Duodenal mucosa (tissue), 2 donors: ENCODE measurements at regions not wholly inside any gene's neighbourhood (a gene's known extent, or its start where the extent isn't known, plus 50 kb on each side); places are given as distances from the start of the nearest gene placed in this dataset.

Experiments
- H3K27ac ChIP-seq: one replicate; pipeline ENCODE4 v1.7.0; 2013; ENCODE audit warnings: low read depth, low read length
- H3K27me3 ChIP-seq, 2 donors: one replicate each; pipeline ENCODE4 v1.7.0; 2013; ENCODE audit warnings: low read length in 2 of 2, control low read depth in 1 of 2; ENCODE audit not compliant: insufficient read depth in 2 of 2, control insufficient read depth in 1 of 2
- H3K36me3 ChIP-seq, 2 donors: one replicate each; pipeline ENCODE4 v1.7.0; 2013; ENCODE audit warnings: low read length in 2 of 2, control low read depth in 1 of 2; ENCODE audit not compliant: insufficient read depth in 2 of 2, control insufficient read depth in 1 of 2
- H3K4me1 ChIP-seq, 2 donors: one replicate each; pipeline ENCODE4 v1.7.0; 2013; ENCODE audit warnings: low read length in 2 of 2, control low read depth in 1 of 2; ENCODE audit not compliant: insufficient read depth in 2 of 2, control insufficient read depth in 1 of 2
- H3K4me3 ChIP-seq, 2 donors: one replicate each; pipeline ENCODE4 v1.7.0; 2013; ENCODE audit warnings: low read length in 2 of 2, low read depth in 1 of 2
- H3K9ac ChIP-seq, 2 donors: one replicate each; pipeline ENCODE4 v1.7.0; 2013; ENCODE audit warnings: low read length in 2 of 2, low read depth in 1 of 2
- H3K9me3 ChIP-seq, 2 donors: one replicate each; pipeline ENCODE4 v1.7.0; 2013; ENCODE audit warnings: low read length in 2 of 2, control low read depth in 1 of 2; ENCODE audit not compliant: control insufficient read depth in 1 of 2

GRCh38 chr11:112584672-112585071 lies 324.0 kb upstream of the PLET1 start:
- no peaks in the 10 kb centered on the region for H3K36me3 ChIP-seq
- H3K4me3 ChIP-seq = no peak overlapping the region
- no peaks in the 10 kb centered on the region for H3K4me1 ChIP-seq
- no peaks in the 10 kb centered on the region for H3K9me3 ChIP-seq
- no peak overlapping the region for H3K9ac ChIP-seq
- H3K27ac ChIP-seq = no peak overlapping the region
- H3K27me3 ChIP-seq = no peaks in the 10 kb centered on the region

DNA sequence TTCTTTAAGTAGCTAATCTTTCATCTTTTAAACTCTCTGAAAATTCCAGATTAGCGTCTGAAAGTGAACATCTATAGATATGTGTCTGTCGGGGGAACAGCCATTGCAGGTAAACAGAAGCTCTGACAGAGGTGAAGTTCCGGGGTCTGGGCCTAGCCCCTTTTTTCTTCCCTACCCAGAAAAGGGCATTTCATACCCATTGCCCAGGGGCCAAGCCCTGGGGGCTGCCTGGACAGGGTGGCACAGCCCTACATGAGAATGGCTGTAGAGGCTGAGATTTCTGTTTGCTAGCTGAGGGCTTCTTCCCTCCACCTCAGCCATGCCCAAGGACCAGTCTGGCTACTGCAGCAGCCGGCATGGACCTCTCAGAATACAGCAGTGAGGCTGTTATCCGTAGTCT lies 327.0 kb upstream of the PLET1 start:
- no peak overlapping the region for H3K9ac ChIP-seq
- H3K36me3 ChIP-seq = no peaks in the 10 kb centered on the region

GRCh38 chr11:112588252-112588694 lies 327.6 kb upstream of the PLET1 start:
- no peaks in the 10 kb centered on the region for H3K4me1 ChIP-seq
- H3K9me3 ChIP-seq = no peaks in the 10 kb centered on the region
- H3K9ac ChIP-seq = no peak overlapping the region
- H3K27ac ChIP-seq = no peak overlapping the region
- H3K27me3 ChIP-seq = no peaks in the 10 kb centered on the region
- H3K36me3 ChIP-seq = no peaks in the 10 kb centered on the region
- H3K4me3 ChIP-seq = no peak overlapping the region

More for the DNA sequence above, 327.0 kb upstream of the PLET1 start:
- Histone ChIP-seq H3K27me3 (no peaks in the 10 kb centered on the region), H3K27ac (no peak overlapping the region), H3K4me3 (no peak overlapping the region), H3K4me1 (no peaks in the 10 kb centered on the region), H3K9me3 (no peaks in the 10 kb centered on the region)

DNA sequence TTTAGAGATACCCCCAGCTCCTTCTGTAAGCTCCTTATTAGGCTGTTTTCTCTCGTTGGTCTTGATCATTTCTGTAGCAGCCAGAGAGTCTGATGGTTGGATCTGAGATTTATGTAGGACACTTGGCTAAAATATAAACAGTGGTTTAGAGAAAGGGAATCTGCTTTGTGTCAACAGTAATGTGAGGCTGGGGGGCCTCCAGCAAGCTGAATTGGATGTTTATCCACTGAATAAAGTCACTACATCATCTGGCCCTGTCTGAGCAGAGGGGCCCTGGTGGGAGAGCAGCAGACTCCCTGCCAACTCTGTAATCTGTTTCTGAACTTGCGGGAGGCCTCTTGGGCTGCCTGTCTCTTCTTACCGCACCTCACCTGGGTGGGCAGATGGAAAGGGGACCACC lies 328.5 kb upstream of the PLET1 start:
- Histone ChIP-seq H3K9ac (no peak overlapping the region), H3K4me3 (no peak overlapping the region), H3K27me3 (no peaks in the 10 kb centered on the region), H3K27ac (no peak overlapping the region), H3K9me3 (no peaks in the 10 kb centered on the region), H3K36me3 (no peaks in the 10 kb centered on the region), H3K4me1 (no peaks in the 10 kb centered on the region)

- Histone ChIP-seq H3K4me1 (no peaks in the 10 kb centered on the region), H3K9ac (no peak overlapping the region), H3K27ac (no peak overlapping the region), H3K36me3 (no peaks in the 10 kb centered on the region), H3K27me3 (no peaks in the 10 kb centered on the region), H3K9me3 (no peaks in the 10 kb centered on the region), H3K4me3 (no peak overlapping the region)
Measured at GRCh38 chr11:112590764-112591163, 330.1 kb upstream of the PLET1 start.

DNA sequence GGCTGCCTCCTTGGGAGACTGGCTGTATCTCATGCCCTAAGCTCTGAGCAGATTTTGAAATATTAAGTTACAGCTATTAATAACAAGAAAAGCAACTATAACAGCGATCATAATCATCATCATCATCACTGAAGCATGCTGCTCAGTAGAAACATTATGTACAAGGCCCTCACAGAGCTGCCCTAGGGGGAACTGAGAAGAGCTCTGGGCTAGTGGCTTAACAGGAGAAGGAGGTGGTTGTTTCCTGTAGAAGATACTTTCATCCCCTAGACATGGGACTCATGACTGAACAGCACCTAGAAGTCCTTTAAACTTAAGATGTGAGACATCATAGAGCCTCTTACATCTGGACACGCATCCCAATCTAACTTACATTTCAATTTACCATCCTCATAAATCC lies 332.8 kb upstream of the PLET1 start:
- no peaks in the 10 kb centered on the region for H3K27me3 ChIP-seq
- no peaks in the 10 kb centered on the region for H3K36me3 ChIP-seq
- H3K27ac ChIP-seq = no peak overlapping the region
- no peak overlapping the region for H3K4me3 ChIP-seq
- no peak overlapping the region for H3K9ac ChIP-seq
- no peaks in the 10 kb centered on the region for H3K9me3 ChIP-seq
- no peaks in the 10 kb centered on the region for H3K4me1 ChIP-seq

GRCh38 chr11:112596324-112596723 lies 335.7 kb upstream of the PLET1 start:
- no peaks in the 10 kb centered on the region for H3K27me3 ChIP-seq
- no peaks in the 10 kb centered on the region for H3K9me3 ChIP-seq
- H3K4me1 ChIP-seq = no peaks in the 10 kb centered on the region
- no peak overlapping the region for H3K4me3 ChIP-seq
- no peak overlapping the region for H3K27ac ChIP-seq
- H3K36me3 ChIP-seq = no peaks in the 10 kb centered on the region
- H3K9ac ChIP-seq = no peak overlapping the region

DNA sequence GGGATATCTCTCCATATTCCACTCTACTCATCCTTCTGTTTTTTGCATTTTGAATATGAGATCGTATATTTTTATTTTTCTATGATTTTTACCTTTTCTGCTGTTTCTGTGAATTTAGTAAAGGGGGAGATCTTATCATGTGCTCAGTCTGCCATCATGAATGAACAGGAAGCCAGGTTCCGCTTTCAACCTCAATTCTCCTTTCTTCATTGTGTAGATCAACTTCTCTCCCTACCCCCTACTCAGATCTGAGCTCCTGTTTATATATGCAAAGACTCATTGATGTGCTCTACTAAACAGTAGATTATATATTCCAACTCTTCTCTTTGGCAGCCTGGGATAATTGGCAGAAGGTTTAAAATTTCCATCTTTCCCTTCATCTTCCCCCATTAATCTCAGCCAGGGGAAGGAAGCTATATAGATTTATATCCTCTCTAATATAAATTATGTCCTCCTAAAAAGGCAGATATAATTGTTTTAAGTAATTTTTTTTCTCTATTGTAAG lies 336.7 kb upstream of the PLET1 start:
- Histone ChIP-seq H3K9ac (no peak overlapping the region), H3K36me3 (no peaks in the 10 kb centered on the region), H3K9me3 (no peaks in the 10 kb centered on the region), H3K4me3 (no peak overlapping the region), H3K27ac (no peak overlapping the region), H3K27me3 (no peaks in the 10 kb centered on the region), H3K4me1 (no peaks in the 10 kb centered on the region)

GRCh38 chr11:112599265-112599664 lies 338.6 kb upstream of the PLET1 start:
- Histone ChIP-seq H3K4me1 (no peaks in the 10 kb centered on the region), H3K36me3 (no peaks in the 10 kb centered on the region), H3K9me3 (no peaks in the 10 kb centered on the region), H3K4me3 (no peak overlapping the region), H3K9ac (no peak overlapping the region), H3K27ac (no peak overlapping the region), H3K27me3 (no peaks in the 10 kb centered on the region)

DNA sequence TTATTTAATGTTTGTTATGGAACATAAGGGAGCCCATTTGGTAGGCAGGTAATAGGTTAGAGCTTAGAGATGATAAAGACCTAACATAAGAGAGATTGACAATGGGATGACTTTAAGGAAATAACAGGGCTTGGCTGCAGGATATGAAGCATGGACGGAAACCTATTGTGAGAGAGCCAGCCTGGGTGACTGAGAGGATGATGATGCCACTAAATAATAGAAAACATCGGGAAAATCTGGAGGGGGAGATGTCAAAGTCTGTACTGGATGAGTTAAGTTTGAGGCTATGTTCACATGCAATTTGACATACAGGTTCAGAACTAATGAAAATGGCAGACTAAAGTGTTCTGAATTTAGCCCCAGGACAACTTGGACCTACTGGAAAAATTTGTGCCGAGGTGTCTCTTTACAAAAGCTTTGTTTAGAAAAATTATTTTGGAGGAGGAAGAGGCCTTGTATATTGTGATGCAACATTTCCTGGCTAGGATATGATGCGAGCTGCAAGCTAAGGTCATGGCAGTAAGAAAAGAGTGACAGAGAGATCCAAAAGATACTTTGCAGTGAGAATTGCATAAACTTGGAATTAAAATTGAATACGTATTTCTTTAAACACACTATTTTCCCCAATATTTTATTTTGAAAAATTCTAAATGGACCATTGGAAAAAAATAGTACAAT lies 339.3 kb upstream of the PLET1 start:
- H3K36me3 ChIP-seq = no peaks in the 10 kb centered on the region
- no peaks in the 10 kb centered on the region for H3K27me3 ChIP-seq
- H3K4me3 ChIP-seq = no peak overlapping the region
- H3K4me1 ChIP-seq = no peaks in the 10 kb centered on the region
- H3K9ac ChIP-seq = no peak overlapping the region
- H3K9me3 ChIP-seq = no peaks in the 10 kb centered on the region
- no peak overlapping the region for H3K27ac ChIP-seq
